ENCODE measurements at regions not wholly inside any gene's neighbourhood (a gene's known extent, or its start where the extent isn't known, plus 50 kb on each side); places are given as distances from the start of the nearest gene placed in this dataset.
A peak's percentile ranks its signal among the peaks of the same experiment; 100 is the strongest.

DNA sequence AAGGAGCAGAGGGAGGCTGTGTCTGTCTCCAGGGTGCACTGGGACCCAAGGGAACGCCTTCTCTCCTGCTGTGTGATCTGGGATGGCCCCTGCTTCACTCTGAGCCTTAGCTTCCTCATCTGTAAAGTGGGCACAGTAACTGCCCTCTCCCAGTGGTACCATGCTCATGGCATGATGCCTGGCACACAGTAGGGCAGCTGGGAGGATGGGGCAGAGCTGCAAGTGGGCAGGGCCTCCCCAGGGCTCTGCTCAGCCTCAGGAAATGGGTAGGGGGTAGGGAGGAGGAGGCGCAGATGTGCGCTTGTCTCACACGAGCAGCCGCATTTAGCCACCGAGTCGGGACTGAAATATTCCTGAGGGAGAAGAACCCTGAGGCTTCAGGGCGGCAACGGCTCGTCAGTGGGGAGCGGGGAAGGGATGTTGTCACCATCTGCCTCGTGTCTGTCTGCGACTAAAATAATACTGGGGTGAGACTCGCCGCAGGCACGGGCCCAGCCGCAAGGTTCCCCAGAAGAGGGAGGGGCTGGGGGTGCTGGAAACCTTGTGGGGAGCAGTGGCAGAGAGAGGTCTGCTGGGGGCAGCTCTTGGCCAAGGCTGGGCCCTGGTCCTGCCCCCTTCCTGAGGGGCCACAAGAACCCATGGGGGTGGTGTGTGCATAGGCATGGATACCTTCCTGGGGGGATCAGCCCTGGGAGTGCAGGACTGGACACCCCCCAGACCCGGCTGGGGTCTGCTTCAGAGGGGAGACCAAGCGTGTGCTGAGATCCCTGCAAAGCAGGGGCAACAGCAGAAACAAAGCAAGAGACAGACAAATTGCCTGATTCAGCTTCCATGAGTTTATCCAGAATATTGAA lies 55.2 kb upstream of the PSD2 start:
- Histone ChIP-seq H3K27me3 (ENCODE audit: insufficient read depth, low read length) (no peaks in the 10 kb centered on the region), H4K8ac (replicated peaks; ENCODE audit: insufficient read length, low read depth, low read length) (no peak overlapping the region), H3K4ac (ENCODE audit: low read depth, low read length) (no peak overlapping the region), H3K9me3 (ENCODE audit: control insufficient read depth, low read depth, low read length) (no peaks in the 10 kb centered on the region), H4K91ac (ENCODE audit: insufficient read length, low read depth, low read length) (no peak overlapping the region), H3K27ac (ENCODE audit: insufficient read length, low read depth, low read length) (no peak overlapping the region), H4K5ac (ENCODE audit: insufficient read length, low read depth, low read length) (no peak overlapping the region), H2BK120ac (ENCODE audit: low read depth, low read length, poor library complexity, severe bottlenecking) (no peak overlapping the region), H2AK5ac (ENCODE audit: insufficient read length, low read length) (no peak overlapping the region), H3K14ac (ENCODE audit: insufficient read depth, low read length) (no peak overlapping the region), H4K20me1 (ENCODE audit: control insufficient read depth, insufficient read depth, insufficient read length) (no peaks in the 10 kb centered on the region), H3K18ac (ENCODE audit: insufficient read length, low read depth, low read length) (no peak overlapping the region), H2BK15ac (ENCODE audit: low read depth, low read length) (no peak overlapping the region), H3K23ac (ENCODE audit: insufficient read length, low read depth, low read length) (no peak overlapping the region), H3K4me1 (ENCODE audit: insufficient read depth, low read length) (peaks cover 3% of the 10 kb centered on the region; the same call in 1 of the 2 replicates), H3K79me1 (ENCODE audit: insufficient read depth, low read depth, low read length, poor library complexity, severe bottlenecking) (no peaks in the 10 kb centered on the region), H2BK20ac (ENCODE audit: low read depth, low read length, poor library complexity, severe bottlenecking) (no peak overlapping the region), H3K9ac (ENCODE audit: extremely low read depth, insufficient read length, low read length) (no peak overlapping the region), H2BK5ac (ENCODE audit: insufficient read length, low read length) (no peak overlapping the region), H3K56ac (ENCODE audit: insufficient read length, low read depth, low read length) (no peak overlapping the region), H3K23me2 (ENCODE audit: insufficient read length, low read depth, low read length, poor library complexity, severe bottlenecking) (no peaks in the 10 kb centered on the region), H3K79me2 (ENCODE audit: insufficient read depth, low read length) (no peaks in the 10 kb centered on the region), H3K4me2 (ENCODE audit: insufficient read depth, insufficient read length, low read length) (no peak overlapping the region), H2BK12ac (ENCODE audit: insufficient read length, low read depth, low read length) (no peak overlapping the region), H2AFZ (ENCODE audit: low read length) (no peak overlapping the region), H3T11ph (ENCODE audit: low read length) (no peak overlapping the region)
- no peak for TF ChIP-seq CTCF (conservative IDR thresholded peaks at IDR 0.05)
- Mint-ChIP-seq H3K9me3 (no peaks in the 10 kb centered on the region), H3K36me3 (ENCODE audit: insufficient read depth in 1 of 3, low read depth in 3 of 3) (no peaks in the 10 kb centered on the region; a peak in 1 of 7 replicates), H3K4me3 (no peak overlapping the region; a peak in 1 of 5 replicates), H3K4me1 (peaks cover 48 to 54% of the 10 kb centered on the region in 2 experiments), H3K27ac (peak overlapping the region in 1 of 3 experiments; percentile 28; a peak in 2 of 7 replicates), H3K27me3 (ENCODE audit: low read depth) (peaks cover 36% of the 10 kb centered on the region)
- no CpG with 5 or more reads among the region's 19 CpGs for WGBS (ENCODE audit: extremely low coverage, insufficient read length, low lambda C conversion rate)
- DNase-seq: no peak
